Adrenal gland (tissue), 9 donors: ENCODE measurements at regions not wholly inside any gene's neighbourhood (a gene's known extent, or its start where the extent isn't known, plus 50 kb on each side); places are given as distances from the start of the nearest gene placed in this dataset.

ENCODE experiments used
- DNase-seq, 7 donors: peaks; one replicate each; pipeline ENCODE4 v3.0.0-alpha.2; 2019 to 2020
- H3K27ac ChIP-seq, 5 donors: fragments of 200-600 bp; sonication (generic) in 4 of 5; 1 replicate in 3 of 5; 2 replicates in 2 of 5; pipeline versions ENCODE4 v1.5.1 to v1.8.0; 2016 to 2020; ENCODE audit warnings: mild to moderate bottlenecking in 1 of 5
- H3K27me3 ChIP-seq: fragments of 200-600 bp; 2 replicates; pipeline ENCODE4 v1.8.0; 2021
- H3K36me3 ChIP-seq, 2 donors: fragments of 200-600 bp; replicated peaks in 1 of 2; 1 replicate in 1 of 2; 2 replicates in 1 of 2; pipeline versions ENCODE4 v1.5.1 to v1.8.0; 2018 to 2022
- H3K4me1 ChIP-seq, 2 donors: fragments of 200-600 bp; replicated peaks in 1 of 2; 1 replicate in 1 of 2; 2 replicates in 1 of 2; pipeline versions ENCODE4 v1.5.1 to v1.8.0; 2018 to 2021
- H3K4me3 ChIP-seq, 4 donors: fragments of 200-600 bp; sonication (generic) in 3 of 4; one replicate each; pipeline ENCODE4 v1.5.1; 2016 to 2018
- H3K9me3 ChIP-seq, 3 donors: fragments of 200-600 bp; sonication (generic) in 1 of 3; replicated peaks in 1 of 3; 1 replicate in 2 of 3; 2 replicates in 1 of 3; pipeline versions ENCODE4 v1.5.1 to v1.8.0; 2016 to 2021
- POLR2A ChIP-seq, 2 donors: fragments of 450-650 bp; IDR thresholded peaks; one replicate each; pipeline ENCODE4 v1.6.1; 2017; ENCODE audit warnings: antibody characterized with exemption in 2 of 2, mild to moderate bottlenecking in 2 of 2, moderate library complexity in 1 of 2
- WGBS, 4 donors: extraction: QIAGEN DNeasy Blood & Tissue Kit in 2 of 4; methylation state at CpG; one replicate each; pipeline versions ENCODE4 v1.1.5 to v1.1.7; 2013 to 2017; 5-methylcytosine and 5-hydroxymethylcytosine counted together
- intact Hi-C, 2 donors: fragments of 100-400 bp; cut with DNase I; formaldehyde crosslinking; loops; one replicate each; pipeline versions ENCODE4 v1.14.1 to v1.15.0; 2022 to 2023
- TF ChIP-seq, protein P1 (sequence below), 6 experiments: fragments of 450-650 bp in 4 of 6; fragments of 200-600 bp in 2 of 6; sonication (generic) in 1 of 6; IDR thresholded peaks; 1 replicate in 5 of 6; 2 replicates in 1 of 6; pipeline versions ENCODE4 v1.5.1 to v1.8.0; 2016 to 2021; ENCODE audit warnings: antibody characterized with exemption in 6 of 6, mild to moderate bottlenecking in 2 of 6, moderate library complexity in 1 of 6
- donor health status: healthy with polysubstance abuse.
- donor health status: Bipolar disorder and iron deficiency.
- donor health status: DM: yes; HTN: yes; CAD: no.
- donor health status: DM: no; HTN: no; CAD: no.
- donor health status: DM: no; HTN: no; CAD: no.

- Histone ChIP-seq H3K27ac (no peak overlapping the region), H3K4me3 (no peak overlapping the region), H3K4me1 (no peaks in the 10 kb centered on the region), H3K36me3 (no peaks in the 10 kb centered on the region), H3K27me3 (no peaks in the 10 kb centered on the region), H3K9me3 (no peaks in the 10 kb centered on the region)
- WGBS, 4 donors: 88 to 97% (median 95%) methylated on average over 21 to 32 of the region's 32 CpGs
- no peak for DNase-seq
- intact Hi-C loops: no loop called here
- no peak for TF ChIP-seq POLR2A (IDR thresholded peaks at IDR 0.05)
- TF ChIP-seq, protein P1, sequence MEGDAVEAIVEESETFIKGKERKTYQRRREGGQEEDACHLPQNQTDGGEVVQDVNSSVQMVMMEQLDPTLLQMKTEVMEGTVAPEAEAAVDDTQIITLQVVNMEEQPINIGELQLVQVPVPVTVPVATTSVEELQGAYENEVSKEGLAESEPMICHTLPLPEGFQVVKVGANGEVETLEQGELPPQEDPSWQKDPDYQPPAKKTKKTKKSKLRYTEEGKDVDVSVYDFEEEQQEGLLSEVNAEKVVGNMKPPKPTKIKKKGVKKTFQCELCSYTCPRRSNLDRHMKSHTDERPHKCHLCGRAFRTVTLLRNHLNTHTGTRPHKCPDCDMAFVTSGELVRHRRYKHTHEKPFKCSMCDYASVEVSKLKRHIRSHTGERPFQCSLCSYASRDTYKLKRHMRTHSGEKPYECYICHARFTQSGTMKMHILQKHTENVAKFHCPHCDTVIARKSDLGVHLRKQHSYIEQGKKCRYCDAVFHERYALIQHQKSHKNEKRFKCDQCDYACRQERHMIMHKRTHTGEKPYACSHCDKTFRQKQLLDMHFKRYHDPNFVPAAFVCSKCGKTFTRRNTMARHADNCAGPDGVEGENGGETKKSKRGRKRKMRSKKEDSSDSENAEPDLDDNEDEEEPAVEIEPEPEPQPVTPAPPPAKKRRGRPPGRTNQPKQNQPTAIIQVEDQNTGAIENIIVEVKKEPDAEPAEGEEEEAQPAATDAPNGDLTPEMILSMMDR (IDR thresholded peaks at IDR 0.05): no peak
These were observed 482.0 kb upstream of the NAALADL2 start for GRCh38 chr3:174377096-174377495.

- H3K4me3 ChIP-seq: no peak overlapping the region
- intact Hi-C loops: no loop called here
- H3K27me3 ChIP-seq: no peaks in the 10 kb centered on the region
- H3K4me1 ChIP-seq: no peaks in the 10 kb centered on the region
- H3K36me3 ChIP-seq: no peaks in the 10 kb centered on the region
- no peaks in the 10 kb centered on the region for H3K9me3 ChIP-seq
- TF ChIP-seq, protein P1 (IDR thresholded peaks at IDR 0.05): no peak
- TF ChIP-seq POLR2A (IDR thresholded peaks at IDR 0.05): no peak
- 91 to 95% (median 94%) methylated on average over 13 of the region's 13 CpGs for WGBS, 4 donors
- no peak overlapping the region for H3K27ac ChIP-seq
- no peak for DNase-seq
These were observed 481.4 kb upstream of the NAALADL2 start for GRCh38 chr3:174377684-174378083.

DNA sequence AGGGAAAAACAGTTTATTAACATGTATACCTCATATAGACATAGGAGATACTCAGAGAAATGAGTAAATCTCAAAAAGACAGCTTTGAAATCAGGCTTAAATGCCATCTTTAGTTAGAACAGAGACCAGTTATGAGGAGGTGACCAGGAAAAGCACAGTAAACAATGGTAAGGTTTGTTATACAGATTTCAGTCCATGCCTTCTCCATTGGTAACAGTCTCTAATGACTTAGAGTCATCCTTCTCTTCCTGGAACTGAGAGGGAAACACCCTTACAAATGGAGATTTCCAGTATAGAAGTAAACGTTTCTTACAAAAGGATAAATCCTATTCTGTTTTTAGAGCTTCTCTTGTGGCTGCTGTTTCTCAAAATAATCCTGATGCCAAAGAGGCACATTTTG is 476.3 kb upstream of the NAALADL2 start:
- TF ChIP-seq POLR2A (IDR thresholded peaks at IDR 0.05): no peak
- TF ChIP-seq, protein P1 (IDR thresholded peaks at IDR 0.05): no peak
- H3K27me3 ChIP-seq: no peaks in the 10 kb centered on the region
- no peak for DNase-seq
- 39 to 57% (median 48%) methylated on average over 1 of the region's 1 CpG for WGBS, 4 donors
- H3K9me3 ChIP-seq: no peaks in the 10 kb centered on the region
- H3K36me3 ChIP-seq: no peaks in the 10 kb centered on the region
- H3K4me1 ChIP-seq: no peaks in the 10 kb centered on the region
- H3K27ac ChIP-seq: no peak overlapping the region
- intact Hi-C loops: no loop called here
- H3K4me3 ChIP-seq: no peak overlapping the region

GRCh38 chr3:174387736-174388135 is 471.4 kb upstream of the NAALADL2 start:
- TF ChIP-seq POLR2A (IDR thresholded peaks at IDR 0.05): no peak
- TF ChIP-seq, protein P1 (IDR thresholded peaks at IDR 0.05): no peak
- H3K9me3 ChIP-seq: no peaks in the 10 kb centered on the region
- intact Hi-C loops: no loop called here
- no peak overlapping the region for H3K27ac ChIP-seq
- DNase-seq: no peak
- no peaks in the 10 kb centered on the region for H3K27me3 ChIP-seq
- 82 to 94% (median 89%) methylated on average over 1 of the region's 1 CpG for WGBS, 4 donors
- no peaks in the 10 kb centered on the region for H3K36me3 ChIP-seq
- H3K4me3 ChIP-seq: no peak overlapping the region
- no peaks in the 10 kb centered on the region for H3K4me1 ChIP-seq
